K562 (cell line): ENCODE measurements at regions not wholly inside any gene's neighbourhood (a gene's known extent, or its start where the extent isn't known, plus 50 kb on each side); places are given as distances from the start of the nearest gene placed in this dataset.

Experiments
- ATAC-seq: fragments of 200-7000 bp; cut with Tn5 transposase; 3 replicates; pipeline ENCODE4 v1.9.1; 2020; ENCODE audit warnings: moderate library complexity
- BruUV-seq: library from RNA; stranded (reverse); fragments of 400-500 nt; replicated peaks from 2 replicates; lab custom pipeline; 2021; lab: Mats Ljungman, UMichigan
- CTCF ChIA-PET: fragments of 300-600 bp; formaldehyde crosslinking; extraction: SDS; loops from one replicate; lab custom pipeline; 2021; ENCODE audit warnings: low intra/inter-chr PET ratio; lab: Yijun Ruan, JAX
- POLR2A ChIA-PET: fragments of 300-600, 350-650 bp; sonication (Branson Sonifier 250); formaldehyde crosslinking; extraction: SDS; loops from one replicate; lab custom pipeline; 2021; ENCODE audit warnings: antibody characterized with exemption, inconsistent platforms; lab: Yijun Ruan, JAX
- DNase-seq, 4 experiments: peaks; one replicate each; pipeline versions ENCODE4 v3.0.0 to v3.0.0-alpha.2; 2011 to 2018; ENCODE audit warnings: low spot score in 3 of 4, mixed read lengths in 3 of 4; ENCODE audit errors: extremely low read depth in 1 of 4
- FAIRE-seq: peaks from 2 replicates; lab custom pipeline; 2011; peaks lifted over from hg19 to GRCh38; lab: Jason Lieb, UNC
- H2AFZ ChIP-seq: 2 replicates; pipeline ENCODE4 v1.6.0; 2011; ENCODE audit warnings: low read depth, low read length, control low read depth, inconsistent platforms
- H3K27ac ChIP-seq: fragments of 200-600 bp; 3 replicates; pipeline ENCODE4 v1.8.0; 2011; ENCODE audit warnings: low read depth, mild to moderate bottlenecking, control low read depth, inconsistent platforms, low read length, moderate library complexity, mixed read lengths; ENCODE audit errors: extremely low read depth
- H3K27me3 ChIP-seq, 2 experiments: fragments of 300-600 bp in 1 of 2; 2 replicates in 1 of 2; 3 replicates in 1 of 2; pipeline versions ENCODE4 v1.6.0 to v1.8.0; 2011; ENCODE audit warnings: inconsistent platforms in 2 of 2, low read length in 2 of 2, mild to moderate bottlenecking in 1 of 2, mixed read lengths in 1 of 2, moderate library complexity in 1 of 2; ENCODE audit not compliant: control insufficient read depth in 2 of 2, insufficient read depth in 2 of 2
- H3K36me3 ChIP-seq: fragments of 300-600 bp; 3 replicates; pipeline ENCODE4 v1.8.0; 2011; ENCODE audit warnings: mild to moderate bottlenecking, low read length, inconsistent platforms; ENCODE audit not compliant: control insufficient read depth, insufficient read depth
- H3K4me1 ChIP-seq, 2 experiments: fragments of 200-600 bp in 1 of 2; replicated peaks in 1 of 2; 2 replicates in 1 of 2; 3 replicates in 1 of 2; pipeline versions ENCODE4 v1.5.1 to v1.8.0; 2011; ENCODE audit warnings: inconsistent platforms in 2 of 2, low read length in 2 of 2, mild to moderate bottlenecking in 1 of 2, mixed read lengths in 1 of 2, moderate library complexity in 1 of 2; ENCODE audit not compliant: control insufficient read depth in 2 of 2, insufficient read depth in 2 of 2
- H3K4me2 ChIP-seq: 2 replicates; pipeline ENCODE4 v1.6.1; 2011; ENCODE audit warnings: low read length, control low read depth, inconsistent platforms, mixed read lengths; ENCODE audit not compliant: insufficient read depth
- H3K4me3 ChIP-seq: fragments of 200-600 bp; sonication (generic), shearing (Covaris generic); 2 replicates; pipeline ENCODE4 v1.5.1; 2016; ENCODE audit warnings: control low read depth, inconsistent platforms
- H3K79me2 ChIP-seq: fragments of 200-600 bp; 3 replicates; pipeline ENCODE4 v1.8.0; 2011; ENCODE audit warnings: low read length, inconsistent platforms; ENCODE audit not compliant: control insufficient read depth, insufficient read depth
- H3K9ac ChIP-seq, 2 experiments: 2 replicates each; pipeline versions ENCODE4 v1.6.0 to v1.6.1; 2011; ENCODE audit warnings: low read depth in 2 of 2, low read length in 2 of 2, control low read depth in 1 of 2, inconsistent platforms in 1 of 2, mild to moderate bottlenecking in 1 of 2, mixed read lengths in 1 of 2; ENCODE audit not compliant: insufficient read depth in 1 of 2
- H3K9me1 ChIP-seq: one replicate; pipeline ENCODE4 v1.6.0; 2011; ENCODE audit warnings: inconsistent platforms, mild to moderate bottlenecking, low read length, moderate library complexity; ENCODE audit not compliant: control insufficient read depth, insufficient read depth
- H3K9me3 ChIP-seq: replicated peaks from 2 replicates; pipeline ENCODE4 v1.5.1; 2011; ENCODE audit warnings: low read depth, low read length, inconsistent platforms; ENCODE audit not compliant: control insufficient read depth, insufficient read depth
- H4K20me1 ChIP-seq: replicated peaks from 2 replicates; pipeline ENCODE4 v1.6.1; 2011; ENCODE audit warnings: low read length, inconsistent platforms, mixed read lengths; ENCODE audit not compliant: control insufficient read depth, insufficient read depth
- EP300 ChIP-seq: IDR thresholded peaks from 2 replicates; pipeline ENCODE4 v1.6.1; 2012; ENCODE audit warnings: low read length, improper control_type of control experiment
- EWSR1 ChIP-seq: fragments of 450-650 bp; IDR thresholded peaks from 2 replicates; pipeline ENCODE4 v1.6.1; 2018; ENCODE audit warnings: borderline replicate concordance, mild to moderate bottlenecking, low read depth, moderate library complexity; ENCODE audit not compliant: partially characterized antibody
- GTF2E2 ChIP-seq: fragments of 200-800 bp; sonication (Bioruptor generic); IDR thresholded peaks from 2 replicates; pipeline ENCODE4 v1.6.1; 2016; ENCODE audit warnings: missing genetic modification characterization, missing compliant biosample characterization
- HCFC1 ChIP-seq: IDR thresholded peaks from 2 replicates; pipeline ENCODE4 v1.6.1; 2012; ENCODE audit warnings: low read depth, low read length, improper control_type of control experiment
- KAT7 ChIP-seq: sonication (generic); formaldehyde crosslinking; IDR thresholded peaks from 2 replicates; pipeline ENCODE4 v1.8.0; 2022; ENCODE audit warnings: missing genetic modification reagents, mild to moderate bottlenecking, borderline replicate concordance
- KDM1A ChIP-seq, 2 experiments: fragments of 450-650 bp; IDR thresholded peaks; 2 replicates each; pipeline ENCODE4 v1.6.1; 2016; ENCODE audit warnings: mild to moderate bottlenecking in 2 of 2
- PHTF2 ChIP-seq: fragments of 250-450 bp; sonication (Bioruptor Pico); IDR thresholded peaks from 2 replicates; pipeline ENCODE4 v1.5.0; 2021; ENCODE audit warnings: mild to moderate bottlenecking
- PKNOX1 ChIP-seq: fragments of 450-650 bp; IDR thresholded peaks from 2 replicates; pipeline ENCODE4 v1.6.1; 2016
- POLR2AphosphoS5 ChIP-seq: IDR thresholded peaks from 2 replicates; pipeline ENCODE4 v1.6.1; 2011; ENCODE audit warnings: mild to moderate bottlenecking, low read depth, low read length, moderate library complexity; ENCODE audit not compliant: control insufficient read depth, insufficient read depth
- SRSF1 ChIP-seq: fragments of 200-400 bp; formaldehyde crosslinking; IDR thresholded peaks from 2 replicates; pipeline ENCODE4 v1.6.1; 2017; ENCODE audit warnings: mild to moderate bottlenecking, low read depth, low read length, moderate library complexity
- TCF15 ChIP-seq: fragments of 250-450 bp; sonication (Bioruptor Pico); IDR thresholded peaks from 2 replicates; pipeline ENCODE4 v1.8.0; 2022; ENCODE audit warnings: moderate library complexity, mild to moderate bottlenecking, inconsistent platforms
- TFAP4 ChIP-seq: sonication (generic); formaldehyde crosslinking; IDR thresholded peaks from 2 replicates; pipeline ENCODE4 v1.8.0; 2022; ENCODE audit warnings: missing genetic modification reagents, mild to moderate bottlenecking, moderate library complexity, borderline replicate concordance
- TSHZ1 ChIP-seq: fragments of 250-450 bp; sonication (Bioruptor Pico); IDR thresholded peaks from 2 replicates; pipeline ENCODE4 v1.4.0; 2020; ENCODE audit warnings: mild to moderate bottlenecking, moderate library complexity
- XRCC4 ChIP-seq: IDR thresholded peaks from one replicate; pipeline ENCODE4 v1.6.1; 2011; ENCODE audit not compliant: insufficient read depth, insufficient read length; ENCODE audit errors: extremely low read depth
- ZNF717 ChIP-seq: fragments of 250-450 bp; sonication (Bioruptor Pico); IDR thresholded peaks from 2 replicates; pipeline ENCODE4 v1.5.0; 2021
- WGBS: fragments of 100-300 bp; shearing (Covaris generic); methylation state at CpG from one replicate; pipeline ENCODE4 v1.1.6; 2016; ENCODE audit warnings: low coverage, mixed read lengths; ENCODE audit not compliant: insufficient coverage; ENCODE audit errors: missing lambda C conversion rate; 5-methylcytosine and 5-hydroxymethylcytosine counted together
- in situ Hi-C: fragments of 300-500 bp; cut with MboI; formaldehyde crosslinking; loops from 4 replicates; pipeline ENCODE4 v1.15.0; 2018; ENCODE audit warnings: inconsistent platforms, mixed read lengths
- intact Hi-C: fragments of 100-400 bp; cut with micrococcal nuclease; formaldehyde crosslinking; loops from 2 replicates; pipeline ENCODE4 v1.14.2; 2022

- CTCF ChIA-PET = no interaction called here
- POLR2A ChIA-PET = no interaction called here
- TF ChIP-seq TFAP4 (no peak), EP300 (no peak), PHTF2 (CRISPR knock-in tag) (no peak), KAT7 (CRISPR knock-in tag) (no peak), EWSR1 (no peak), HCFC1 (no peak), GTF2E2 (no peak), PKNOX1 (0 out of 2 replicates have a peak, but pooled peaks have one; percentile 16), POLR2AphosphoS5 (no peak), KDM1A (IDR thresholded peaks at IDR 0.05) (peak in 1 of 2 experiments; percentile 28; a peak in 1 of 4 replicates), XRCC4 (no peak), SRSF1 (no peak), ZNF717 (CRISPR knock-in tag) (no peak), TCF15 (CRISPR knock-in tag) (no peak), TSHZ1 (CRISPR knock-in tag) (no peak)
Observed at GRCh38 chr12:91958816-91959215, 186.8 kb downstream of the BTG1 start.

More at GRCh38 chr12:91958816-91959215, 186.8 kb downstream of the BTG1 start:
- Histone ChIP-seq H3K4me1 (no peaks in the 10 kb centered on the region), H3K9me3 (no peaks in the 10 kb centered on the region), H3K79me2 (no peaks in the 10 kb centered on the region), H3K9ac (no peak overlapping the region), H2AFZ (no peak overlapping the region), H3K4me3 (no peak overlapping the region), H3K36me3 (no peaks in the 10 kb centered on the region), H3K27ac (no peak overlapping the region), H3K9me1 (no peaks in the 10 kb centered on the region), H3K27me3 (no peaks in the 10 kb centered on the region), H4K20me1 (no peaks in the 10 kb centered on the region), H3K4me2 (no peak overlapping the region)
- intact Hi-C loops (no loop called here), in situ Hi-C loops (no loop called here)
- no peak for ATAC-seq
- no TSS peak for BruUV-seq
- no peak for FAIRE-seq
- WGBS = 28% methylated on average over 4 of the region's 5 CpGs
- no peak for DNase-seq
